Body of pancreas (tissue), 4 donors: ENCODE measurements at regions not wholly inside any gene's neighbourhood (a gene's known extent, or its start where the extent isn't known, plus 50 kb on each side); places are given as distances from the start of the nearest gene placed in this dataset.

Experiments
- ATAC-seq: fragments of 150-250 bp; one replicate; pipeline ENCODE4 v1.9.1; 2016
- DNase-seq, 4 donors: peaks; one replicate each; pipeline ENCODE4 v3.0.0-alpha.2; 2019
- H3K27ac ChIP-seq, 4 donors: fragments of 200-600 bp; sonication (generic); 1 replicate in 3 of 4; 2 replicates in 1 of 4; pipeline versions ENCODE4 v1.5.1 to v1.6.1; 2016 to 2019; ENCODE audit warnings: mild to moderate bottlenecking in 1 of 4, mixed read lengths in 1 of 4, moderate library complexity in 1 of 4
- H3K27me3 ChIP-seq, 2 donors: fragments of 200-600 bp; sonication (generic); one replicate each; pipeline ENCODE4 v1.6.0; 2016; ENCODE audit warnings: mild to moderate bottlenecking in 1 of 2
- H3K36me3 ChIP-seq, 2 donors: fragments of 200-600 bp; sonication (generic); replicated peaks in 1 of 2; 2 replicates each; pipeline ENCODE4 v1.5.1; 2016; ENCODE audit warnings: low read depth in 2 of 2; ENCODE audit not compliant: insufficient read depth in 1 of 2
- H3K4me1 ChIP-seq: fragments of 200-600 bp; sonication (generic); one replicate; pipeline ENCODE4 v1.6.0; 2016
- H3K4me3 ChIP-seq, 2 donors: fragments of 200-600 bp; sonication (generic); 1 replicate in 1 of 2; 2 replicates in 1 of 2; pipeline ENCODE4 v1.5.1; 2016 to 2019
- H3K9me3 ChIP-seq, 3 donors: fragments of 200-600 bp; sonication (generic); 1 replicate in 2 of 3; 2 replicates in 1 of 3; pipeline ENCODE4 v1.5.1; 2016
- POLR2A ChIP-seq, 3 donors: fragments of 450-650 bp; IDR thresholded peaks; one replicate each; pipeline ENCODE4 v1.6.1; 2016; ENCODE audit warnings: antibody characterized with exemption in 3 of 3, mild to moderate bottlenecking in 2 of 3
- WGBS, 2 donors: methylation state at CpG; one replicate each; pipeline ENCODE4 v1.1.5; 2017; 5-methylcytosine and 5-hydroxymethylcytosine counted together
- intact Hi-C: fragments of 100-400 bp; cut with DNase I; formaldehyde crosslinking; loops from one replicate; pipeline ENCODE4 v1.15.1; 2023
- TF ChIP-seq, protein P1 (sequence below), 7 experiments: fragments of 450-650 bp in 4 of 7; fragments of 200-600 bp in 3 of 7; sonication (generic) in 3 of 7; IDR thresholded peaks; one replicate each; pipeline ENCODE4 v1.5.1; 2016 to 2019; ENCODE audit warnings: antibody characterized with exemption in 7 of 7

DNA sequence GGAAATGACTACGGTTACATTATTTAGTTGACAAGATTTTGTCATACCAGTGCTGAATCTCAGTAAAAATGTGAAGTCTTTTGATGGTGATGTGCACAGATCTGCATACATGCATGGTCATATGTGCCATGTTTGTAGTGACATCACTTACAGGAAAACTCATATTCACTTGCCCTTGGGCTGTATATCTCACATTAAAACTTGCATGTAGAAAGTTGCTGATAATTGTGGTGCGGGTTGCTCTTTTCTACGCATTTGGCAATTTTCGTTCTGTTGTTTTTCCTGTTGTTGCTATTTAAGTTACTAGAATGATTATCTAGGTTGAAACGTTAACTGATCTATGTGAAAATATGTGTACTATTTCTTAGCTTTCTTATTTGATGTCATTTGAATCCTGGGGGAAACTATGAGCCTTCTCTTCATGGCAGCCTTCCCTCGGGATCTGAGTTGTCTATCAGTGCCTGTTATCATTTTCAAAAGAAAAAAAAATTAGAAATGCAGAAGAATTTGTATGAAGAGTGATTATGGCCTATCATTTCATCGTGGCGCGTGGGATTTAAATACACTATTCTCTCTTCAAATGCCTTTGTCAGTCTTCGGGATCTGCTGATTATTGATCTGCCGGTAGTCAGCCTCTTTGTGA is 296.6 kb downstream of the TMX3 start:
- WGBS, 2 donors: 69 to 78% methylated on average over 11 of the region's 11 CpGs
- Histone ChIP-seq H3K4me1 (no peaks in the 10 kb centered on the region), H3K27ac (no peak overlapping the region), H3K27me3 (no peaks in the 10 kb centered on the region), H3K36me3 (no peaks in the 10 kb centered on the region), H3K4me3 (no peak overlapping the region), H3K9me3 (no peaks in the 10 kb centered on the region)
- DNase-seq (no peak), ATAC-seq (no peak)
- TF ChIP-seq POLR2A (IDR thresholded peaks at IDR 0.05): no peak
- TF ChIP-seq, protein P1, sequence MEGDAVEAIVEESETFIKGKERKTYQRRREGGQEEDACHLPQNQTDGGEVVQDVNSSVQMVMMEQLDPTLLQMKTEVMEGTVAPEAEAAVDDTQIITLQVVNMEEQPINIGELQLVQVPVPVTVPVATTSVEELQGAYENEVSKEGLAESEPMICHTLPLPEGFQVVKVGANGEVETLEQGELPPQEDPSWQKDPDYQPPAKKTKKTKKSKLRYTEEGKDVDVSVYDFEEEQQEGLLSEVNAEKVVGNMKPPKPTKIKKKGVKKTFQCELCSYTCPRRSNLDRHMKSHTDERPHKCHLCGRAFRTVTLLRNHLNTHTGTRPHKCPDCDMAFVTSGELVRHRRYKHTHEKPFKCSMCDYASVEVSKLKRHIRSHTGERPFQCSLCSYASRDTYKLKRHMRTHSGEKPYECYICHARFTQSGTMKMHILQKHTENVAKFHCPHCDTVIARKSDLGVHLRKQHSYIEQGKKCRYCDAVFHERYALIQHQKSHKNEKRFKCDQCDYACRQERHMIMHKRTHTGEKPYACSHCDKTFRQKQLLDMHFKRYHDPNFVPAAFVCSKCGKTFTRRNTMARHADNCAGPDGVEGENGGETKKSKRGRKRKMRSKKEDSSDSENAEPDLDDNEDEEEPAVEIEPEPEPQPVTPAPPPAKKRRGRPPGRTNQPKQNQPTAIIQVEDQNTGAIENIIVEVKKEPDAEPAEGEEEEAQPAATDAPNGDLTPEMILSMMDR (IDR thresholded peaks at IDR 0.05): no peak
- intact Hi-C loops: no loop called here

DNA sequence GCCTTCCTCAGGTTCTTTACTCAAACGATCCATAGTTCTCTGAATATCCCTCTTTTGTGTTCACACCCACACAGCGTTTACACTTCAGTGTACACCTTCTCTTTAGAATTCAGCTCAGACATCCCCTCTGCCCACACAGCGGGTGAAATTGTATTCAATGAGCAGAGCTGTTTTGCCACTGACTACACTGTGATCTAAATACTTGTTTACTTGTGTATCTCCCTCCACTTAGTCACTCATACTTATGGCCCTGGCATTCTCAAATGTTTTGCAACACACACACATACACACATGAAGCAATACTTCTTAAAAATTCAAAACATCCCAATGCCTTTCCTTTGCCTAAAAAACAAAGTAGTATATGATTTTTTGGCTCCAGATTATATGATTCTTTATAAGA is 297.1 kb downstream of the TMX3 start:
- no peaks in the 10 kb centered on the region for H3K27me3 ChIP-seq
- no peak overlapping the region for H3K4me3 ChIP-seq
- no peak overlapping the region for H3K27ac ChIP-seq
- 44 to 52% methylated on average over 3 of the region's 3 CpGs for WGBS, 2 donors
- no peak for ATAC-seq
- H3K36me3 ChIP-seq: no peaks in the 10 kb centered on the region
- no peaks in the 10 kb centered on the region for H3K9me3 ChIP-seq
- no peak for DNase-seq
- H3K4me1 ChIP-seq: no peaks in the 10 kb centered on the region
- TF ChIP-seq, protein P1 (IDR thresholded peaks at IDR 0.05): no peak
- TF ChIP-seq POLR2A (IDR thresholded peaks at IDR 0.05): no peak
- intact Hi-C loops: no loop called here

DNA sequence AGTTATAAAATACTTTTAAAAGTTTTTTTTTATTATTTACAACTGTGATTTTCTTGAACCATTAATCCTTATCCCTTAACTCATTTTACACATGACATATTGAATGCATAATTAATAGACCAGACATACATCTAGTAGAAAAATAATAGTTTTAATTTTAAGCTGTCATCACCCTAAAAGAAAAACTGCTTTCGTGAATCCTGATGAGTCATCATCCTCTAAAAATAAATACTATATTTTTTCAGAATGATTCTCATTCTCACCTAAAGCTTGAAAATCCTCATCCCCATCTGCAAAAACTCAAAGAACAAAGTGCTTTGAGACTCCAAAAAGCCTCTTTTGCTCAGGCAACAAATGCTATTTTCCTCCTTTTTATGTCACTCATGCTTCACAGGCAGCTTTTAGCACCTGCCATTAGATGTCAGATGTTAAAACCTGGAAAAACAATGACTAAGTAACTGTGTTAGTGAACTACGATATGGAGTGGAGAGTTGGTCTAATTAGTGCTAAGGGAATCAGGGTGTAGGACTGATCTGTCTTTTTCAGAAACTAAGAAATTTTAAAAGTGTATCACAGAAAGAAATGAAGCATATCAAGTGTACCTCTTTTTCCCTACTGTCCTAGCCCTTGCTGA is 297.6 kb downstream of the TMX3 start:
- intact Hi-C loops: no loop called here
- DNase-seq (no peak), ATAC-seq (no peak)
- TF ChIP-seq POLR2A (IDR thresholded peaks at IDR 0.05): no peak
- TF ChIP-seq, protein P1 (IDR thresholded peaks at IDR 0.05): no peak
- no peaks in the 10 kb centered on the region for H3K36me3 ChIP-seq
- 39 to 42% methylated on average over 2 of the region's 2 CpGs for WGBS, 2 donors
- H3K4me3 ChIP-seq: no peak overlapping the region
- no peaks in the 10 kb centered on the region for H3K27me3 ChIP-seq
- H3K27ac ChIP-seq: no peak overlapping the region
- H3K4me1 ChIP-seq: no peaks in the 10 kb centered on the region
- H3K9me3 ChIP-seq: no peaks in the 10 kb centered on the region

DNA sequence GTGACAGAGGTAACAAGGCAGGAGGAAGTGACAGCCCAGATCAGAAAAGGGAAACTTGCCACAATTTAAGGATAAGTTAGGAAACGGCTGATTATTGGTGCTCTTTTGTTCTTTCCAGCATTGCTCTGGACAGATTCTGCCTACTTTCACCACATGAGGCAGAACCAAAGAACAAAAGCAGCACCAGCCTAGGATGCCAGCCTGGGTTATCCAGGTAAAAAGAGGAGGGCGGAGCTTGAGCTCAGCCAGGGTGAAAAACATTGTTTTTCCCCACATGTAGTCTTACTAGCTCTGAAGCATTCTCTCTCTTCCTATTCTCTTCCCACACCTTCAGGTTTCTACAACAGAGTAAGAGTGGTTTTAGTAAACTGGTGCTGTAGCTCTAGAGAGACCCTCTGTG is 300.5 kb downstream of the TMX3 start:
- TF ChIP-seq, protein P1 (IDR thresholded peaks at IDR 0.05): no peak
- no peak for TF ChIP-seq POLR2A (IDR thresholded peaks at IDR 0.05)
- Histone ChIP-seq H3K9me3 (no peaks in the 10 kb centered on the region), H3K27me3 (no peaks in the 10 kb centered on the region), H3K36me3 (no peaks in the 10 kb centered on the region), H3K27ac (no peak overlapping the region), H3K4me1 (no peaks in the 10 kb centered on the region), H3K4me3 (no peak overlapping the region)
- no peak for DNase-seq
- intact Hi-C loops: no loop called here
- whole genome bisulfite sequencing, 2 donors: 64 to 67% methylated on average over 2 of the region's 2 CpGs
- no peak for ATAC-seq

DNA sequence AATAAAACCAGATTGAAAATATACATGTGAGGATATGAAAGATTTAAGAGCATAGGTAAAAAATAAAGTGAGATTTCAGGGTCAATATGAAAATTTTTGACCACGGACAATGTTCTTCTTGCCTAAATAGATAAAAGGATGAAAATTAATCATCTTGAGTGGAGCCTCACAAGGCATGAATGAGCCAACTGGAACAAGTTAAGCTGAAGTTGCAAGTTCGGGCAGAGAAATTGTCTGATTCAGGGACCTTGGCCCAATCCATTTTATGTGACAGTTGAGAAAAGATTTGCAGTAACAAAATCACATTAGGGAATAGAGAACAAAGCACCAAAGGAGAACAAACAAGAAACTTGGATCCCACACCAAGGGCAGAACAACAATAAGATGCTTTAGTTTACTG is 305.3 kb downstream of the TMX3 start:
- H3K36me3 ChIP-seq: no peaks in the 10 kb centered on the region
- intact Hi-C loops: no loop called here
- H3K27ac ChIP-seq: no peak overlapping the region
- H3K27me3 ChIP-seq: no peaks in the 10 kb centered on the region
- DNase-seq (no peak), ATAC-seq (no peak)
- 30 to 47% methylated on average over 2 of the region's 2 CpGs for WGBS, 2 donors
- no peaks in the 10 kb centered on the region for H3K9me3 ChIP-seq
- TF ChIP-seq, protein P1 (IDR thresholded peaks at IDR 0.05): no peak
- TF ChIP-seq POLR2A (IDR thresholded peaks at IDR 0.05): no peak
- no peak overlapping the region for H3K4me3 ChIP-seq
- H3K4me1 ChIP-seq: no peaks in the 10 kb centered on the region
